ENCODE measurements at regions not wholly inside any gene's neighbourhood (a gene's known extent, or its start where the extent isn't known, plus 50 kb on each side); places are given as distances from the start of the nearest gene placed in this dataset.

GRCh38 chr9:120107138-120107537, 472.8 kb downstream of the CDK5RAP2 start:
- TF ChIP-seq POLR2A (IDR thresholded peaks at IDR 0.05): no peak
- TF ChIP-seq CTCF (IDR thresholded peaks at IDR 0.05): no peak

All from lower leg skin (tissue), 3 donors.